ENCODE measurements at regions not wholly inside any gene's neighbourhood (a gene's known extent, or its start where the extent isn't known, plus 50 kb on each side); places are given as distances from the start of the nearest gene placed in this dataset.

DNA sequence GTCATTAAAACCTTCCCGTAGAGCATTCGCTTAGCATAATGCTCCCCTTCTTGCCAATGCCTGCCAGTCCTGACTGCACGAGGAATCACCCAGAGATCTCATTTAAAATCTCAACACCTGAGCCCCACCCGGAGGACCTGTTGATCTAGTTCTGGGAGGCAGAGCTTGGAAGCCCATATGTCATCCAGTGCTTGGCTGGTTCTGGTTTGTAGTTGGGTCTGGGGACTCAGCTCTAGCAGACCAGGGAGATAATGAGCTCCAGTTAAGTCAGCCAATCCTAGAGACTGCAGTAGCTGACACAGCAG, 131.8 kb upstream of the DAP start:
- Mint-ChIP-seq H3K9me3 (peaks cover 13% of the 10 kb centered on the region), H3K27ac (no peak overlapping the region), H3K4me3 (no peak overlapping the region), H3K27me3 (ENCODE audit: insufficient read depth, low read depth) (peaks cover 2% of the 10 kb centered on the region), H3K36me3 (no peaks in the 10 kb centered on the region), H3K4me1 (peaks cover 17% of the 10 kb centered on the region)
- Histone ChIP-seq H3K4me2 (no peak overlapping the region), H3K4me1 (no peaks in the 10 kb centered on the region), H3K9ac (no peak overlapping the region), H4K20me1 (ENCODE audit: low read depth) (no peaks in the 10 kb centered on the region), H3F3A (ENCODE audit: low read depth) (no peaks in the 10 kb centered on the region), H3K9me3 (ENCODE audit: low read depth) (no peaks in the 10 kb centered on the region), H3K36me3 (no peaks in the 10 kb centered on the region), H3K4me3 (no peak overlapping the region), H3K27me3 (no peaks in the 10 kb centered on the region), H3K79me2 (ENCODE audit: low read depth) (no peaks in the 10 kb centered on the region), H2AFZ (replicated peaks) (no peak overlapping the region), H3K27ac (no peak overlapping the region)
- no peak for DNase-seq (ENCODE audit: low spot score)
- no peak for TF ChIP-seq EZH2phosphoT487 (IDR thresholded peaks at IDR 0.05)
- TF ChIP-seq, protein P1, sequence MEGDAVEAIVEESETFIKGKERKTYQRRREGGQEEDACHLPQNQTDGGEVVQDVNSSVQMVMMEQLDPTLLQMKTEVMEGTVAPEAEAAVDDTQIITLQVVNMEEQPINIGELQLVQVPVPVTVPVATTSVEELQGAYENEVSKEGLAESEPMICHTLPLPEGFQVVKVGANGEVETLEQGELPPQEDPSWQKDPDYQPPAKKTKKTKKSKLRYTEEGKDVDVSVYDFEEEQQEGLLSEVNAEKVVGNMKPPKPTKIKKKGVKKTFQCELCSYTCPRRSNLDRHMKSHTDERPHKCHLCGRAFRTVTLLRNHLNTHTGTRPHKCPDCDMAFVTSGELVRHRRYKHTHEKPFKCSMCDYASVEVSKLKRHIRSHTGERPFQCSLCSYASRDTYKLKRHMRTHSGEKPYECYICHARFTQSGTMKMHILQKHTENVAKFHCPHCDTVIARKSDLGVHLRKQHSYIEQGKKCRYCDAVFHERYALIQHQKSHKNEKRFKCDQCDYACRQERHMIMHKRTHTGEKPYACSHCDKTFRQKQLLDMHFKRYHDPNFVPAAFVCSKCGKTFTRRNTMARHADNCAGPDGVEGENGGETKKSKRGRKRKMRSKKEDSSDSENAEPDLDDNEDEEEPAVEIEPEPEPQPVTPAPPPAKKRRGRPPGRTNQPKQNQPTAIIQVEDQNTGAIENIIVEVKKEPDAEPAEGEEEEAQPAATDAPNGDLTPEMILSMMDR (IDR thresholded peaks at IDR 0.05), result no peak
- TF ChIP-seq EZH2 (IDR thresholded peaks at IDR 0.05), result no peak

DNA sequence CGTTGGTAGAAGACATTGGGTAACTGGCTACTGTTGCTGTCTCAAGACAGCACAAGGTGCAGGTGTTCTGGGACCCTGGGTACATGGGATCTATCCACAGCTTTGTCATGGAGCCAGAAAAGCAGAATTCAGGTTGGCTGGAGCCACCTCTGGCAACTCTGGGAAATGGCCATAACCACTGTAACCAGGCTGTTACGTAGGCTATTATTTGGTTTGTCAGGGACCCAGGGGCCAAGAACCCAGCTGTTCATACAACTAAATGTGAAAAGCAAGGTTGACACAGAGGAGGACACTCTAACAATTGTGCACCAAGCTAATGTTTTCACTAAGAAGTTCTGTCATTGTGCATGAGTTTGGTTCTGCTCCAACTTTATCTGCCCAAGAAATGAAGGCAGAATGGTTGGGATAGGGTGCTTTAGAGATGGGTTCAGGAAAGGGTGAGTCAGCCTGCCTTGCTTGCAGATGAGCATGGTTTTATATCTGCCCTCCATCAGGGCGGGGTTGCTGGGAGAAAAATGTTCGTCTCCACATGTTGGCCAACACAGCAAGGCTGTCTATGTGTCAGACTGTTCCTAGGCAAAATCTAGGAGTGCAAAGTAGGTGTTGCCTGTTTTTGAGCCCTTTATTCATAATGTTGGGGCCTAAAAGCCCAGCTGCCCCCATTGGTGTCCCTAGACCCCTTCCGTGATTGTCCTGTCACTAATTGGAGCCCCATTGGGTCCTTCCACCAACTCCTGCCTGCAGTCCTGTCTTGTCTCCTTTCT, 131.3 kb upstream of the DAP start:
- Histone ChIP-seq H3F3A (ENCODE audit: low read depth) (no peaks in the 10 kb centered on the region), H3K4me2 (no peak overlapping the region), H3K4me1 (no peaks in the 10 kb centered on the region), H4K20me1 (ENCODE audit: low read depth) (no peaks in the 10 kb centered on the region), H3K79me2 (ENCODE audit: low read depth) (no peaks in the 10 kb centered on the region), H3K4me3 (no peak overlapping the region), H3K27me3 (no peaks in the 10 kb centered on the region), H3K9ac (no peak overlapping the region), H2AFZ (replicated peaks) (no peak overlapping the region), H3K9me3 (ENCODE audit: low read depth) (no peaks in the 10 kb centered on the region), H3K36me3 (no peaks in the 10 kb centered on the region), H3K27ac (no peak overlapping the region)
- DNase-seq (ENCODE audit: low spot score), result no peak
- Mint-ChIP-seq H3K27me3 (ENCODE audit: insufficient read depth, low read depth) (peaks cover 2% of the 10 kb centered on the region), H3K36me3 (no peaks in the 10 kb centered on the region), H3K4me1 (peaks cover 17% of the 10 kb centered on the region), H3K9me3 (peaks cover 13% of the 10 kb centered on the region), H3K27ac (no peak overlapping the region), H3K4me3 (no peak overlapping the region)
- TF ChIP-seq, protein P1 (IDR thresholded peaks at IDR 0.05), result no peak
- TF ChIP-seq EZH2 (IDR thresholded peaks at IDR 0.05) (no peak), EZH2phosphoT487 (IDR thresholded peaks at IDR 0.05) (no peak)

DNA sequence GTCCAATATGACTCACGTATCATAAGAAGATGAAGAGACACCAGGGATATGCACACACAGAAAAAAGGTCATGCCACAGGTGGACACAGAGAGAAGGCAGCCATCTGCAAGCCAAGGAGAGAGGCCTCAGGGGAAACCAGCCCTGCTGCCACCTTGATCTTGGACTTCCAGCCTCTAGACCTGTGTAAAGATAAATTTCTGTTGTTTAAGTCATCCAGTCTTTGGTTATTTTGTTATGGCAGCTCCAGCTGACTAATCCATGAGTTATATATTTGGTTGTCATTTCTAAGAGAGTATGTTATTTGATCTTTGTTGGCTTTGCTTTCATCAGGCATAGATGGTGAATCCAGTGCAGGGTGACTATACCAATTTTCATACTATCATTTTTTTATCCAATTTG, 130.2 kb upstream of the DAP start:
- no peaks in the 10 kb centered on the region for H3F3A ChIP-seq (ENCODE audit: low read depth)
- no peaks in the 10 kb centered on the region for H4K20me1 ChIP-seq (ENCODE audit: low read depth)
- H3K4me1 ChIP-seq, result peaks cover 2% of the 10 kb centered on the region
- H3K9ac ChIP-seq, result no peak overlapping the region
- H3K9me3 Mint-ChIP-seq, result peaks cover 13% of the 10 kb centered on the region
- H3K27ac ChIP-seq, result no peak overlapping the region
- H3K4me3 Mint-ChIP-seq, result no peak overlapping the region
- no peaks in the 10 kb centered on the region for H3K79me2 ChIP-seq (ENCODE audit: low read depth)
- DNase-seq (ENCODE audit: low spot score), result no peak
- H3K4me1 Mint-ChIP-seq, result peaks cover 15% of the 10 kb centered on the region
- H3K4me3 ChIP-seq, result no peak overlapping the region
- no peak overlapping the region for H2AFZ ChIP-seq (replicated peaks)
- no peaks in the 10 kb centered on the region for H3K36me3 ChIP-seq
- TF ChIP-seq EZH2phosphoT487 (IDR thresholded peaks at IDR 0.05) (no peak), EZH2 (IDR thresholded peaks at IDR 0.05) (no peak)
- TF ChIP-seq, protein P1 (IDR thresholded peaks at IDR 0.05), result no peak
- H3K27me3 Mint-ChIP-seq (ENCODE audit: insufficient read depth, low read depth), result peaks cover 2% of the 10 kb centered on the region
- H3K36me3 Mint-ChIP-seq, result no peaks in the 10 kb centered on the region
- no peaks in the 10 kb centered on the region for H3K27me3 ChIP-seq
- no peaks in the 10 kb centered on the region for H3K9me3 ChIP-seq (ENCODE audit: low read depth)
- H3K27ac Mint-ChIP-seq, result no peak overlapping the region
- no peak overlapping the region for H3K4me2 ChIP-seq
